Sigmoid colon (tissue), 4 donors: ENCODE measurements at regions not wholly inside any gene's neighbourhood (a gene's known extent, or its start where the extent isn't known, plus 50 kb on each side); places are given as distances from the start of the nearest gene placed in this dataset.

Experiments
- CTCF ChIP-seq, 4 experiments: fragments of 450-650 bp in 3 of 4; fragments of 200-600 bp in 1 of 4; IDR thresholded peaks; one replicate each; pipeline ENCODE4 v1.5.1; 2016 to 2019; ENCODE audit warnings: antibody characterized with exemption in 4 of 4, mild to moderate bottlenecking in 3 of 4, moderate library complexity in 2 of 4
- EP300 ChIP-seq, 4 donors: sonication (generic); formaldehyde crosslinking; IDR thresholded peaks; one replicate each; pipeline ENCODE4 v1.6.1; 2017; ENCODE audit warnings: antibody characterized with exemption in 4 of 4
- POLR2A ChIP-seq, 2 donors: fragments of 450-650 bp; IDR thresholded peaks; one replicate each; pipeline ENCODE4 v1.6.1; 2016; ENCODE audit warnings: antibody characterized with exemption in 2 of 2, mild to moderate bottlenecking in 2 of 2, moderate library complexity in 2 of 2
- POLR2AphosphoS5 ChIP-seq, 4 donors: sonication (generic); formaldehyde crosslinking; IDR thresholded peaks; one replicate each; pipeline ENCODE4 v1.6.1; 2017; ENCODE audit warnings: antibody characterized with exemption in 4 of 4

- TF ChIP-seq CTCF (IDR thresholded peaks at IDR 0.05) (no peak), EP300 (IDR thresholded peaks at IDR 0.05) (no peak), POLR2A (IDR thresholded peaks at IDR 0.05) (no peak), POLR2AphosphoS5 (IDR thresholded peaks at IDR 0.05) (no peak)
Observed at GRCh38 chr11:121780971-121781370, 328.2 kb upstream of the SORL1-AS1 start.
